NCI-H1105 (cell line): ENCODE measurements at regions not wholly inside any gene's neighbourhood (a gene's known extent, or its start where the extent isn't known, plus 50 kb on each side); places are given as distances from the start of the nearest gene placed in this dataset.
"Not testable (repeated sequence)": the region's sequence is repeated elsewhere in the genome, so short reads cannot be mapped to it uniquely, and the experiment has no call there.

Experiments
- DNase-seq: peaks from one replicate; lab custom pipeline; 2025; lab: John Stamatoyannopoulos, UW

- DNase-seq, result no peak
Measured at GRCh38 chr1:182159443-182159842, 97.9 kb upstream of the ZNF648 start.

GRCh38 chr1:182157187-182157586 is 95.7 kb upstream of the ZNF648 start:
- no peak for DNase-seq

GRCh38 chr1:182154425-182154824 is 92.9 kb upstream of the ZNF648 start:
- not testable (repeated sequence) for DNase-seq

- no peak for DNase-seq
Measured at GRCh38 chr1:182149411-182149965, 88.0 kb upstream of the ZNF648 start.

- no peak for DNase-seq
Measured at GRCh38 chr1:182147951-182148350, 86.4 kb upstream of the ZNF648 start.

GRCh38 chr1:182147136-182147820 is 85.8 kb upstream of the ZNF648 start:
- no peak for DNase-seq

- DNase-seq, result no peak
Measured at GRCh38 chr1:182146286-182146685, 84.8 kb upstream of the ZNF648 start.

- DNase-seq, result no peak
Measured at GRCh38 chr1:182145441-182145840, 83.9 kb upstream of the ZNF648 start.

- DNase-seq, result no peak
Measured at GRCh38 chr1:182144646-182145030, 83.1 kb upstream of the ZNF648 start.

GRCh38 chr1:182143825-182144645 is 82.5 kb upstream of the ZNF648 start:
- DNase-seq, result no peak

- DNase-seq, result peak; percentile 81
Measured at GRCh38 chr1:182143154-182143657, 81.7 kb upstream of the ZNF648 start.

- DNase-seq, result no peak
Measured at GRCh38 chr1:182142621-182143020, 81.1 kb upstream of the ZNF648 start.

GRCh38 chr1:182141040-182141439 is 79.5 kb upstream of the ZNF648 start:
- no peak for DNase-seq

GRCh38 chr1:182139496-182139895 is 78.0 kb upstream of the ZNF648 start:
- peak; percentile 23 for DNase-seq

- no peak for DNase-seq
Measured at GRCh38 chr1:182137546-182137945, 76.0 kb upstream of the ZNF648 start.

- DNase-seq, result no peak
Measured at GRCh38 chr1:182135946-182136345, 74.4 kb upstream of the ZNF648 start.

- DNase-seq, result no peak
Measured at GRCh38 chr1:182134257-182134656, 72.7 kb upstream of the ZNF648 start.

- no peak for DNase-seq
Measured at GRCh38 chr1:182133181-182133580, 71.7 kb upstream of the ZNF648 start.

GRCh38 chr1:182129398-182129797 is 67.9 kb upstream of the ZNF648 start:
- no peak for DNase-seq

- no peak for DNase-seq
Measured at GRCh38 chr1:182128502-182128901, 67.0 kb upstream of the ZNF648 start.

- no peak for DNase-seq
Measured at GRCh38 chr1:182127656-182128055, 66.1 kb upstream of the ZNF648 start.

GRCh38 chr1:182126272-182126800 is 64.8 kb upstream of the ZNF648 start:
- DNase-seq, result no peak

- no peak for DNase-seq
Measured at GRCh38 chr1:182122913-182123260, 61.4 kb upstream of the ZNF648 start.
